HG03442 (cell line): ENCODE measurements at regions not wholly inside any gene's neighbourhood (a gene's known extent, or its start where the extent isn't known, plus 50 kb on each side); places are given as distances from the start of the nearest gene placed in this dataset.
"Not testable (repeated sequence)": the region's sequence is repeated elsewhere in the genome, so short reads cannot be mapped to it uniquely, and the experiment has no call there.

Experiments
- ATAC-seq: cut with Tn5 transposase; IDR thresholded peaks from one replicate; pipeline ENCODE4 v1.9.1; 2021; ENCODE audit warnings: mild to moderate bottlenecking, moderate library complexity; ENCODE audit not compliant: unreplicated experiment

DNA sequence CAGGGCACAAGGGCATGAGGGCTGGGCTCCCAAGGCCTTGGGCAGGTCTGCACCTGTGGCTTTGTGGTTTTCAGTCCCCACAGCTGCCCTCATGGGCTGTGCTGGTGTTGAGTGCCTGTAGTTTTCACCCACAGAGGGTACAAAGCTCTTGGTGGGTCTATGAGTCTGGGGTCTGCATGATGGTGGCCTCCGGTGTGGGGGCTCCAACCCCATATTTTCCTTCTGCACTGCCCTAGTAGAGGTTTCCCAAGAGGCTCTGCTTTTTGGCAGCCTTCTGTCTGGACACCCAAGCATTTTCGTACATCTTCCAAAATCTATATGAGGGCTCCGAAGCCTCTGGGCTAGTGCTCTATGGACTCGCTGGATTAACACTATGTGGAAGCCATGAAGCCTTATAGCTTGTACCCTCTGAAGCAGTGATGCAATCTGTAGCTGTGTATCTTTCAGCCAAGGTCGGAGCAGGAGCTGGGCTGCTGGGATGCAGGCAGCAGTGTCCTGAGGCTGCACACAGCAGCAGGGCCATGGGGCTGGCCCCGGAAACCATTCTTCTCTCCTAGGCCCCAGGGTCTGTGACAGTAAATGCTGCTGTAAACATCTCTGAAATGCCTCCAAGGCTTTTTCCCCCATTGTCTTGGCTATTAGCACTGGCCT is 240.3 kb downstream of the CWH43 start:
- ATAC-seq, result not testable (repeated sequence)

DNA sequence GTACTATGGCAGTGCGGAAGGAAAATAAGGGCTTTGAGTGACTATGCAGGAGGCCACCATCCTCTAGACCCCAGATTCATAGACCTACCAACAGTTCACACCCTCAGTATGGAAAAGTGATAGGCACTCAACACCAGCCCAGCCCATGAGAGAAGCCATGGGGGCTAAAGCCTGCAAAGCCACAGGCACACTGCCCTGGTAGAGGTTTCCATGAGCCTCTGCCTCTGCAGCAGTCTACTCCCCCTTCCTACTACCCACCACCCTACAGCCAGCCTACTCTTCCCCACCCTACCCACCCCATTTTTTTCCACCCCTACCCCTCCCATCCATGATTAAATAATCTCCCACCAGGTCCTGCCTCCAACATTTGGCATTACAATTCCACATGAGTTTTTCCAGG is 241.9 kb downstream of the CWH43 start:
- ATAC-seq, result not testable (repeated sequence)

DNA sequence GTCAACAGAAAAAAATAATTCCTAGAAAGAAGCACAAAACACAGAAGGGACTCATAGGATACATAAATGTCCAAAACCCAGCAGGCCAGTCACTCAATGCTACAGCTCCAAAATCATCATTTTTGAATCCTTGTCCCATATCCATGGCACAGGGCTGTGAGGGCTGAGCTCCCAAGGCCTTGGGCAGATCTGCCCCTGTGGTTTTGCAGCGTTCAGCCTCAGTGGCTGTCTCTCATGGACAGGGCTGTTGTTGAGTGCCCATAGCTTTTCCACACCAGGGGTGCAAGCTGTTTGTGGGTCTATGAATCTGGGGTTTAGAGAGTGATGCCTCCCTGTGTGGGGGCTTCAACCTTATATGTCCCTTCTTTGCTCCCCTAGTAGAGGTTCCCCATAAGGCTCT is 243.2 kb downstream of the CWH43 start:
- ATAC-seq, result not testable (repeated sequence)

DNA sequence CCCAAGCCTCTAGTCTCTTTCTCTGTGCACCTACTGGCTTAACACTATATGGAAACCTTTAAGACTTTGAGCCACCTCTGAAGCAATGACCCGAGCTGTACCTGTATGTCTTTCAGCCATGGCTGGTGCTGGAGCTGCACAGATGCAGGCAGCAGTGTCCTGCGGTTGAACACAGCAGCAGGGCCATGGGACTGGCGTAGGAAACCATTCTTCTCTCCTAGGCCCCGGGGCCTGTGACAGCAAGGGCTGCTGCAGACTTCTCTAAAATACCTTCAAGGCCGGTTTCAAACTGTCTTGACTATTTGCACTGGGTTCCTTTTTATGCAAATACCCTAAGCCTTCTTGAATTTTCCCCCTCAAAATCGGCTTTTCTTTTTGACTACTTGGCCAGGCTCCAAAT is 243.6 kb downstream of the CWH43 start:
- not testable (repeated sequence) for ATAC-seq

DNA sequence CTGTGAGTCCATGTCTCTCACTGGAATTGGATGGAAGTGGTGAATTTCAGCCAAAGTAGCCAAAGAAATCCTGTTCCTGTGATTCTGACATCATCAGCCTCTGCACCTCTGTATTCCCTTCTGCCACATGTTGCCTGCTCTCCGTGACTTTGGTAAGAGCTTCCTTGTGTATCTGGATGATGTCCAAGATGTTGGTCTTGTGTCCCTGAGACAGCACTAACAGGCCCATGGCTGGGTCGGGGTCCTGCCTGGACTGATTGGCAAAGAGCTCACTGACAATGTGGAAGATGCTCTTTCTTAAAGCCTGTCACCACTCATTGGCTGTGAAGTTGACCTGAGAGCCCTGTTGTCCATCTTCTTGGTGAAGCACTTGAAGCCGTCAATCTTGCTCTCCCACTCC is 247.3 kb downstream of the CWH43 start:
- not testable (repeated sequence) for ATAC-seq

DNA sequence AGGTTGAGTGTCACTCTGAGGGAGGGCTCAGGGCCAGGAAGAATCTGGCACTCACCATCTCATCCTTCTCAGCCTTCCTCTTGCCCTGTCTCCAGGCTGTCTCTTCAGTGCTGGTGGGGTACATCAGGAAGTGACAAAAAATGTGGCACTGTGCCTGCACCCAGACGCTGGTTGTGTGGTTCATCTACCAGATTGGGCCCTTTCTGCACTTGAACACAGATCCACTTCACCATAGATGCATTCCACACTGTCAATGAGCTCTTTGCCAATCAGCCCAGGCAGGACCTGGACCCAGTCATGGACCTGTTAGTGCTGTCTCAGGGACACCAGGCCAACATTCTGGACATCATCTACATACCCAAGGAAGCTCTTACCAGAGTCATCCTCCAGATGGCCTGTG is 247.7 kb downstream of the CWH43 start:
- ATAC-seq, result not testable (repeated sequence)

DNA sequence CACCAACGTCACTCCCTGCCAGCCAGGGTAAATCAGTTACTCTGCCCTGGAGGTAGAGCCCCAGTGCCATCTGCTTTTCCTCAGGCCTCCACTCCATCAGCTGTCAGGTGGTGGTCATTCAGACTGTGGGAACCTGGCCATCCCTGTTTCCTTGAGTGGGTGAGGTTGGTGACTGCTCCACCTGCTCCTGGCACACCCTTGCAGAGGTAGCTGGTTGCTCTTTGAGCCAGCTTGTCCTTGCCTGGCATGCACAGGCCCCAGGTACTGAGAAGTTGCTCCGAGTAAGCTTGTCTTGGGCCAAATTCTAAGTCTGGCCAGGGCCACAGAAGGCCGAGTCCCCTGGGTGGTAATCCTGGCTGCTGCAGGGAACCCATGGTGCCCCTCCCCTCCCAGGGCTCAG is 248.3 kb downstream of the CWH43 start:
- not testable (repeated sequence) for ATAC-seq

DNA sequence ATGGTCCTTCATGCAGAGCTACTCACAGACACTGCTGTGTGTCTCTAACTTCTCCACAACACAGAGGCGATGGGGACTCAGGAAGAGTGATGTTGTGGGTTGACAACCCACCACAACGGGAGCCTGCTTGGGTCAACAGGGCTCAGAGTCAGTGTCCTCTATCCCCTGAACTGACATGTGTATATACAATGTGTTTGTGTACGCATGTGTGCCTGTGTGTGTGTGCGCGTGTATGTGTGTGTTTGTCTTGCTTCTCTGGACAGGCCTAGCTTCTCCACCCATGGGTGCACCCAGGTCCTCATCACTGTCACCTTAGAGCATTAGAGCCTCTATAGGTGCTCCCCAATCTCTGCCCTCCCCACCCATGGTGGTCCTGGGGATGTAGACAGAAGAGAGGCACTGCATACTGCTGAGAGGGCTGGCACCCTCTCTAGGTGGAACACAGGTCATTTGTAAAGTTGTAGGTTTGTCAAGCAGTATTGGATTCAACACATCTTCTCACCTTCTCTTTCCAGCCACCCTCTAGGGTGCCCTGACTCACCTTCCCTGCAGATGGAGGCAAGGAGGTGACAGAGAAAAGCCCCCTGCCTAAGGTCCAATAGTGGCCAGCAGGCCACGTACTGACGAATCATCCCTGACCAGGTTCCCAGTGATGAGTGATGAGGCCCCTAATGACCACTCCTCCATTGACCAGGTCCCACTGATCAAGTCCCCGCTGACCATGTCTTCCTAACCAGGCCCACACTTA is 249.5 kb downstream of the CWH43 start:
- ATAC-seq, result not testable (repeated sequence)

DNA sequence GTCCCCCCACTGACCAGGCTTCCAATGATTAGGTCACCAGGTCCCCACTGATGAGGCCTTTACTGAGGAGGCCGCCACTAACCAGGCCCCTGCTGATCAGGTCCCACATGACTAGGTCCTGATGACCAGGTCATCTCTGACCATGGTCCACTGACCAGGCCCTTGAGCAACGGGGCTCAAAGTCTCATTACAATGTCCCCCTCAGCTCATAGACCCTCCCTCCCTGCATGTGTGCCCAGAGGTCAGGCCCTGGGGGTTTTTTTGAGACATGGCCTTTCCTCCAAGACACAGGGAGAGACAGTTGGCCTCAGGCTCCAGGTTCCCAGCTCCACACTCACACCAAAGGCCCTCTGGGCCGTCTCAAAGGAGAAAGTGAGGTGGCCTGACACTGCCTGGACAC is 250.4 kb downstream of the CWH43 start:
- ATAC-seq, result not testable (repeated sequence)

DNA sequence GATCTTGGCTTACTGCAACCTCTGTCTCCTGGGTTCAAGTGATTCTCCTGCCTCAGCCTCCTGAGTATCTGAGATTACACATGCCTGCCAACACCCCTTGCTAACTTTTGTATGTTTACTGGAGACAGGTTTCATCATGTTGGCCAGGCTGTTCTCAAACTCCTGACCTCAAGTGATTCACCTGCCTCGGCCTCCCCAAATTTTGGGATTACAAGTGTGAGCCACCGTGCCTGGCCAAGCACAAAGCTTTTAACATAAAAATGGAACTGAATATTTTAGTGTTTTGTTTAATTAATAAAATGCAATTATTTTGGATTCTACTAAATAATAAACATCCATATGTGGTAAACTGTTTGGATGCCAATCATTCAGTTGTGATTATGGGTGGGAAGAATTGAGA is 255.2 kb downstream of the CWH43 start:
- ATAC-seq, result not testable (repeated sequence)

DNA sequence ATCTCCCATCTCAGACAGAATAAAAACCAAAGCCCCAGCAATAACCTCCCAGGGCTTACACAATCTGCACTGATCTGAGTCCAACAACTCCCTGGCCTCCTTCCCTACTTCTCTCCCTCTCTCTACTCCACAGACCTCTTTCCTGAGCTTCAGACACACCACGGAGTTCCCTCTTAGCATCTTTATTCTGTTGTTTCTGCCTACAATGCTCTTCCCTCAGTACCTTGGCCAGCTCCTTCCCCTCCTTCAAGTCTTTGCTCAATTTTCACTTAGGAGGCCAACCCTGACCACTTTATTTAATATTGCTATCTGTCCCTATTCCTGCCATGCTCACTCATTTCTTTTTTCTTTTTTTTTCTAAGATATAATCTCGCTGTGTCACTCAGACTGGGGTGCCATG is 276.7 kb downstream of the CWH43 start:
- not testable (repeated sequence) for ATAC-seq

DNA sequence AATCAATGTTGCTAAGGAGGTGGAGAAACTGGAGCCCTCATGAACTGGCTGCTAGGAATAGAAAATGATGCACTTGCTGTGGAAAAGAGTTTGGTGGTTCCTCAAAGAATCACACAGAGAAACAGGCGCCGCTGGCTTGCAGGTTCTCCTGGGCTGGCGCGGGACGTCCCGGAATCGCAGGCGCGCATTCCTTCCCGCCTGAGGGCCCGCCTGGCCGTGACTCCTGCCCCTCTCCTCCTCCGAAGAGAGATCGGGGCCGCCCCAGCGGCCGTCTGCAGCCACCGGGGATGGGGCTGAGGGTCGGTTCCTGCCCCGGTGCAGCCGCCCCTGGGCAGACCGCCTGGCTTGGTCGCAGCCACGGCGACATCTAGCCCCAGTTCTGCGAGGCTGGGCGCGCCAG is 284.4 kb downstream of the CWH43 start:
- ATAC-seq, result not testable (repeated sequence)

DNA sequence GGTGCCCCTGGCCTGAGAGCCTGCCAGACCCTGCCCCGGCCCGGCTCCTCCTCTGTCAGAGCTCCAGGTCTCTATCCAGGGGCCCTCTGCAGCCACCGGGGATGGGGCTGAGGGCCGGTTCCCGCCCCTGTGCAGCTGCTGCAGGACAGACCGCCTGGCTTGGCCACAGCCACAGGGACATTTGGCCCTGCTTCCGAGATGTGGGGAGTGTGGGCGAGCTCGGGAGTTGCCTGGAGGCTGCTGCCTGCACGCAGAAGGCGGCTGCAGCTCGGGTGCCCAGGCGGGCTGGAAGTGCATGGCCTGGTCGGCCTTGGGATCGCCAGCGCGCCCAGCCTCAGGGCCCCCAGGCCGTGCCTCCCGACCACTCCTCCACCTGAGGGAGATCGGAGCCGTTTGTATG is 284.8 kb downstream of the CWH43 start:
- not testable (repeated sequence) for ATAC-seq

DNA sequence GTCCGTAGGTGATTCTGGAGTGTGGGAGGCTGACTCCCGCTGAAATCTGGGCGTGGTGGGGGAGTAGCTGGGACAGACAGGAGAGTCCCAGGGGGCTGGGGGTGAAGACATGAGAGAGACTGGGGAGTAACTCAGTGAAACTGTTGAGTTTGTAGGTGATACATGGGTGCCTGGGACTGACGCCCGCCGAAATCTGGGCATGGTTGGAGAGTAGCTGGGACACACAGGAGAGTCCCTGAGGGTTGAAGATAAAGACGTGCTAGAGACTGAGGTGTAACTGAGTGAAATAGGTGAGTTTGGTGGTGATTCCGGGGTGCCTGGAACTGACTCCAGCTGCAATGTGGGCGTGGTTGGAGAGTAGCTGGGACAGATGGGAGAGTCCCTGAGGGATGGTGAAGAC is 299.8 kb downstream of the CWH43 start:
- not testable (repeated sequence) for ATAC-seq

DNA sequence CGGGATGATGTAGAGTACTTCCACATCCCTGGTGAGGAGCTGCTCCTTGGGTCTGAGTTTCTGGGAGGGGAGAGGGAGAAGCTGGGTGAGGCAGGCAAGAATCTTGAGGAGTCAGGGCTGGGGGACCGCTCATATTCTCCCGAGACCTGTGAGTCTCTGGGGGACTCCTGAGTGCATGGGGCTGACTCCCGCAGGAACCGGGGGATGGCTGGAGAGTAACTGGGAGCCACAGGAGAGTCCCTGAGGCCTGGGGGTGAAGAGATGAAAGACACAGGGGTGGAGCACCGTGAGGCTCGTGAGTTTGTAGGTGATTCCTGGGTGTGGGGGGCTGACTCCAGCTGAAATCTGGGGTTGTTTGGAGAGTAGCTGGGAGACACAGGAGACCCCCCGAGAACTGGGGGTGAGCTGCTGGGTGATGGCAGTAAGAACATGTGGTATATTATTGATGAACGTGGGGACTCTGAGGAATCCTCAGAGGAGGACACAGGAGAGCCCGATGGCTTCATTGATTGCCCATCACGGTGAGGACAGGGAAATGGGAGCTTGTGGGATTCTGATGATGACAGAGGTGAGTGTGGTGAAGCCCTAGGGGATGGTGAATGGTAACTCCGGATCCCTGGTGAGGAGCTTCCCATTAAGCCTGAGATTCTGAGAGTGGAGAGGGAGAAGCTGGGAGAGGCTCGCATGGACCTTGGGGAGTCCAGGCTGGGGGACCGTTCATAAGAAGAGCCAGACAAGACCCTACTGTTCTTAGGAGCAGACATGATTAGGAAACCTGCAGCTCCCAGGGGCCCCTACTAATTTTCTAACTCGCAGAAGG is 301.1 kb downstream of the CWH43 start:
- ATAC-seq, result not testable (repeated sequence)

DNA sequence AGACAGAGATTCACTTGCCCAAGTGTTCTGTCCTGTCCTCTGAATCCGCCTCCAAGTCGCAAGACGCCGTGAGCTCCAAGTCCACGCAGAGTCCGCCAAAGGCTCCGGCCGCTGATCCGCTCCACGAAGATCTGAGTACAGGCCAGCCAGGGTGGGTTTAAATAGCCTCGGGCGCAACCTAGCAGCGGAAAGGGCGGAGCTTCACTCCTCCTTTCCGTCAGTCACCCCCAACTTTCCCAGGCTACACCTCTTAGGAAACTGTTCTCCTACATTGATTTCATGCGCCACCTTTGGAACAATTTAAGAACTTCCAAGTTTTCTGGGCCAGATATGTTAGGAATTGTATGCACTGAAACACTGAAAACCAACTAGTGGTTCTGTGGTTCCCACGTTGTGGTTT is 301.8 kb downstream of the CWH43 start:
- not testable (repeated sequence) for ATAC-seq

DNA sequence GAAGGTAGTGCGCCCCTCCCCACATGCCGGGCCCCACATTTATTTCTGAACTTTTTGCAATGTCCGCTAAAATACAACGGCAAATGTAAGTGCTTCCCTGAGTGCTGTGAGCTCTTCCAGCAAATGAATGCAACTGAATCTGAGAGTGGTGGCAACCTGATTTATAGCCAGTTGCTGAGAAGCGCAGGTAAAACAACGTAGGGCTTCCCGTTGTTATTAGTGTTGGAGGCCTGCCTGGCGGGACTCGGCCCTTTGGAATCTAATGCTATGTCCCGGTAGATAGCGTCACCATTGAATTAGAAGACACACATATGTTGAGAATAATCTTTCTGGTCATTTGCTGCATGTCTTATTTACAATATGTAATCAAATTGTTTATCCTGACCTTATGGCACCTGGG is 302.7 kb downstream of the CWH43 start:
- not testable (repeated sequence) for ATAC-seq

DNA sequence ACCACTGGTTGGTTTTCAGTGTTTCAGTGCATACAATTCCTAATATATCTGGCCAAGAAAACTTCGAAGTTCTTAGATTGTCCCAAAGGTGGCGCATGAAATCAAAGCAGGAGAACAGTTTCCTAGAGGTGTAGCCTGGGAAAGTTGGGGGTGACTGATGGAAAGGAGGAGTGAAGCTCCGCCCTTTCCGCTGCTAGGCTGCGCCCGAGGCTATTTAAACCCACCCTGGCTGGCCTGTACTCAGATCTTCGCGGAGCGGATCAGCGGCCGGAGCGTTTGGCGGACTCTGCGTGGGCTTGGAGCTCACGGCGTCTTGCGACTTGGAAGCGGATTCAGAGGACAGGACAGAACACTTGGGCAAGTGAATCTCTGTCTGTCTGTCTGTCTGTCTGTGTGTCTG is 328.7 kb downstream of the CWH43 start:
- not testable (repeated sequence) for ATAC-seq

DNA sequence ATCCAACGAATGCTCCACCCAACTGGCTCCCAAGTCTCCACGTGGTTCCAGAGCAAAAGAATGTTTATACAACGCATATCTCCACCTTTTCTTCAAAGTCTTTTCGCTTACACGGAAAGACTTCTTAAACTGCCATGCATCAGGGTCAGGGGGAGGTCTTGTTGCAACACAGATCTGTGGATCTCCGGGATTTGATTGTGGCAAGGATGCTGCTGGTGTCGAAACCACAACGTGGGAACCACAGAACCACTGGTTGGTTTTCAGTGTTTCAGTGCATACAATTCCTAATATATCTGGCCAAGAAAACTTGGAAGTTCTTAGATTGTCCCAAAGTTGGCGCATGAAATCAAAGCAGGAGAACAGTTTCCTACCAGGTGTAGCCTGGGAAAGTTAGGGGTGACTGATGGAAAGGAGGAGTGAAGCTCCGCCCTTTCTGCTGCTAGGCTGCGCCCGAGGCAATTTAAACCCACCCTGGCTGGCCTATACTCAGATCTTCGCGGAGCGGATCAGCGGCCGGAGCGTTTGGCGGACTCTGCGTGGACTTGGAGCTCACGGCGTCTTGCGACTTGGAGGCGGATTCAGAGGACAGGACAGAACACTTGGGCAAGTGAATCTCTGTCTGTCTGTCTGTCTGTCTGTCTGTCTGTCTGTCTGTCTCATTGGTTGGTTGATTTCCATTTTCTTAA is 334.8 kb downstream of the CWH43 start:
- not testable (repeated sequence) for ATAC-seq

DNA sequence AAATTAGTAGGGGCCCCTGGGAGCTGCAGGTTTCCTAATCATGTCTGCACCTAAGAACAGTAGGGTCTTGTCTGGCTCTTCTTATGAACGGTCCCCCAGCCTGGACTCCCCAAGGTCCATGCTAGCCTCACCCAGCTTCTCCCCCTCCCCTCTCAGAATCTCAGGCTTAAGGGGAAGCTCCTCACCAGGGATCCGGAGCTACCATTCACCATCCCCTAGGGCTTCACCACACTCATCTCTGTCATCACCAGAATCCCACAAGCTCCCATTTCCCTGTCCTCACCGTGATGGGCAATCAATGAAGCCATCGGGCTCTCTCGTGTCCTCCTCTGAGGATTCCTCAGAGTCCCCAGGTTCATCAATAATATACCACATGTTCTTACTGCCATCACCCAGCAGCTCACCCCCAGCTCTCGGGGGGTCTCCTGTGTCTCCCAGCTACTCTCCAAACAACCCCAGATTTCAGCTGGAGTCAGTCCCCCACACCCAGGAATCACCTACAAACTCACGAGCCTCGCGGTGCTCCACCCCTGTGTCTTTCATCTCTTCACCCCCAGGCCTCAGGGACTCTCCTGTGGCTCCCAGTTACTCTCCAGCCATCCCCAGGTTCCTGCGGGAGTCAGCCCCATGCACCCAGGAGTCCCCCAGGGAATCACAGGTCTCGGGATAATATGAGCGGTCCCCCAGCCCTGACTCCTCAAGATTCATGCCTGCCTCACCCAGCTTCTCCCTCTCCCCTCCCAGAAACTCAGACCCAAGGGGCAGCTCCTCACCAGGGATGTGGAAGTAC is 335.6 kb downstream of the CWH43 start:
- not testable (repeated sequence) for ATAC-seq
